ENCODE measurements at regions not wholly inside any gene's neighbourhood (a gene's known extent, or its start where the extent isn't known, plus 50 kb on each side); places are given as distances from the start of the nearest gene placed in this dataset.

DNA sequence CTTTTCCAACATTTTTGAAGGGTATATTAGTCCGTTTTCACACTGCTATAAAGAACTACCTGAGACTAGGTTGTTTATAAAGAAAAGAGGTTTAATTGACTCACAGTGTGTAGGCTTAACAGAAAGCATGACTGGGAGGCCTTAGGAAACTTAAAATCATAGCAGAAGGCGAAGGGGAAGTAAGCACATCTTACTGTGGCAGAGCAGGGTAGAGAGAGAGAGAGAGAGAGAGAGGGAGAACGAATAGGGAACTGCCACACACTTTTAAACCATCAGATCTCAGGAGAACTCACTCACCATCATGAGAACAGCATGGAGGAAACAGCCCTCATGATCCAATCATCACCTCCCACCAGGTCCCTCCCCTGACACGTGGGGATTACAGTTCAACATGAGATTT, 420.3 kb downstream of the SOCS6 start:
- Histone ChIP-seq H2BK12ac (ENCODE audit: low read length in 2 of 2) (no peak overlapping the region), H3K27ac (ENCODE audit: low read length, poor library complexity, severe bottlenecking) (no peak overlapping the region), H3K9ac (ENCODE audit: low read length) (no peak overlapping the region), H2AFZ (ENCODE audit: low read depth, low read length) (no peak overlapping the region), H4K91ac (ENCODE audit: low read length) (no peak overlapping the region), H3K4ac (ENCODE audit: low read depth in 1 of 2, low read length in 2 of 2) (no peak overlapping the region), H3K27me3 (ENCODE audit: control insufficient read depth in 1 of 2, insufficient read depth in 1 of 2, low read length in 2 of 2) (no peaks in the 10 kb centered on the region), H2BK15ac (ENCODE audit: low read depth, poor library complexity, severe bottlenecking) (no peak overlapping the region), H3K4me2 (ENCODE audit: low read length, poor library complexity, severe bottlenecking) (no peak overlapping the region), H3K4me3 (ENCODE audit: insufficient read depth in 1 of 2, low read depth in 1 of 2, low read length in 2 of 2) (no peak overlapping the region), H3K23ac (ENCODE audit: low read length in 2 of 2) (no peak overlapping the region), H2BK120ac (ENCODE audit: low read depth, low read length) (no peak overlapping the region), H3K79me1 (replicated peaks; ENCODE audit: low read length, poor library complexity, severe bottlenecking) (no peaks in the 10 kb centered on the region), H3K36me3 (ENCODE audit: control insufficient read depth in 1 of 2, insufficient read depth in 2 of 2, low read depth in 1 of 2, low read length in 2 of 2) (no peaks in the 10 kb centered on the region), H2BK5ac (ENCODE audit: low read depth, low read length, poor library complexity, severe bottlenecking) (no peak overlapping the region), H3K18ac (ENCODE audit: low read depth in 1 of 2, low read length in 2 of 2) (no peak overlapping the region), H3K9me3 (ENCODE audit: control insufficient read depth, low read length) (no peaks in the 10 kb centered on the region), H3K4me1 (ENCODE audit: control insufficient read depth, insufficient read depth, low read depth, low read length) (no peaks in the 10 kb centered on the region), H3K14ac (ENCODE audit: low read length in 2 of 2) (no peak overlapping the region), H2AK5ac (ENCODE audit: low read length, severe bottlenecking) (no peak overlapping the region), H4K8ac (ENCODE audit: low read length) (no peak overlapping the region)
- DNase-seq: no peak
- WGBS: 25% methylated on average over 4 of the region's 4 CpGs

DNA sequence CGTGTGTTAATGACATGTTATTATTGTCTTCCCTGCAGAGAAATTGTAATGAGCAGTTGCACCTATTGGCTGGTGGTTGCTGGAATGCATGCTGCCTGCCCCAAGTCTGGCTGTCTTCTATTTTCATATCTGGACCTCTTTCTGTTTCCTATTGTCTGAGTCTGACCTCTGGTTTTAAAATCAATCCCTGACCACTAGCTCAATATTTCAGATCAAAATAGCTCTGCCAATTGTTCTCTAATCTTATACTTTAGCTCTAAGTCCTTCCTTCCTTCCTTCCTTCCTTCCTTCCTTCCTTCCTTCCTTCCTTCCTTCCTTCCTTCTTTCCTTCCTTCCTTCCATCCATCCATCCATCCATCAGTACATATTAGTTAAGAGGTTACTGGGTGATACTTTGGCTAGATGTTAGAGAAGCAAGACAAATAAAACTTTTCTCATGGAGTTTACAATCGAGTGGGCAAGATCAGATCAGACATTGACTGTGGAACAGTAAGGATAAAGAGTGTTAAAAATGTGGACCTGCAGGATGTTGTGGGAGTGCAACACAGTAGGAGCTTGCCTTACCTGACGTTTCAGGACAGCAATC, 417.1 kb downstream of the SOCS6 start:
- no peak overlapping the region for H3K4me3 ChIP-seq (ENCODE audit: insufficient read depth in 1 of 2, low read depth in 1 of 2, low read length in 2 of 2)
- no peaks in the 10 kb centered on the region for H3K27me3 ChIP-seq (ENCODE audit: control insufficient read depth in 1 of 2, insufficient read depth in 1 of 2, low read length in 2 of 2)
- DNase-seq: no peak
- H3K36me3 ChIP-seq (ENCODE audit: control insufficient read depth in 1 of 2, insufficient read depth in 2 of 2, low read depth in 1 of 2, low read length in 2 of 2): no peaks in the 10 kb centered on the region
- no peak overlapping the region for H2BK15ac ChIP-seq (ENCODE audit: low read depth, poor library complexity, severe bottlenecking)
- no peak overlapping the region for H2BK5ac ChIP-seq (ENCODE audit: low read depth, low read length, poor library complexity, severe bottlenecking)
- no peak overlapping the region for H3K23ac ChIP-seq (ENCODE audit: low read length in 2 of 2)
- no peak overlapping the region for H2AK5ac ChIP-seq (ENCODE audit: low read length, severe bottlenecking)
- no peak overlapping the region for H3K9ac ChIP-seq (ENCODE audit: low read length)
- no peak overlapping the region for H2BK12ac ChIP-seq (ENCODE audit: low read length in 2 of 2)
- H4K8ac ChIP-seq (ENCODE audit: low read length): no peak overlapping the region
- no peak overlapping the region for H2BK120ac ChIP-seq (ENCODE audit: low read depth, low read length)
- H3K4me1 ChIP-seq (ENCODE audit: control insufficient read depth, insufficient read depth, low read depth, low read length): no peaks in the 10 kb centered on the region
- 37% methylated on average over 3 of the region's 3 CpGs for WGBS
- H3K4ac ChIP-seq (ENCODE audit: low read depth in 1 of 2, low read length in 2 of 2): no peak overlapping the region
- no peak overlapping the region for H4K91ac ChIP-seq (ENCODE audit: low read length)
- H3K9me3 ChIP-seq (ENCODE audit: control insufficient read depth, low read length): no peaks in the 10 kb centered on the region
- H3K14ac ChIP-seq (ENCODE audit: low read length in 2 of 2): no peak overlapping the region
- H3K27ac ChIP-seq (ENCODE audit: low read length, poor library complexity, severe bottlenecking): no peak overlapping the region
- H3K18ac ChIP-seq (ENCODE audit: low read depth in 1 of 2, low read length in 2 of 2): no peak overlapping the region
- no peak overlapping the region for H2AFZ ChIP-seq (ENCODE audit: low read depth, low read length)
- no peak overlapping the region for H3K4me2 ChIP-seq (ENCODE audit: low read length, poor library complexity, severe bottlenecking)
- no peaks in the 10 kb centered on the region for H3K79me1 ChIP-seq (replicated peaks; ENCODE audit: low read length, poor library complexity, severe bottlenecking)

DNA sequence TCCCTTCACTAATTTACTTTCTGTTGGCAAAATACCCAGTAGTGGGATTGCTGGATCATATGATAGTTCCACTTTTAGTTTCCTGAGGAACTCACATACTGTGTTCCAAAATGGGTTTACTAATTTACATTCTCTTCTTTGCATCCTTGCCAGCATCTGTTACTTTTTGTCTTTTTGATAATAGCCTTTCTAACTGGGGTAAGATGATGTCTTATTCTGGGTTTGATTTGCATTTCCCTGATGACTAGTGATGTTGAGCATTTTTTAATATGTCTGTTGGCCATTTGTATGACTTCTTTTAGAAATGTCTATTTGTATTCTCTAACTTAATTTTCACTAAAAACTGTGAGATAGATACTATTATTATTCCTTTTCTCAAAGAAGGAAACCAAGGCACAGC, 411.7 kb downstream of the SOCS6 start:
- H2BK120ac ChIP-seq (ENCODE audit: low read depth, low read length): no peak overlapping the region
- no peaks in the 10 kb centered on the region for H3K36me3 ChIP-seq (ENCODE audit: control insufficient read depth in 1 of 2, insufficient read depth in 2 of 2, low read depth in 1 of 2, low read length in 2 of 2)
- H2AK5ac ChIP-seq (ENCODE audit: low read length, severe bottlenecking): no peak overlapping the region
- H3K4ac ChIP-seq (ENCODE audit: low read depth in 1 of 2, low read length in 2 of 2): no peak overlapping the region
- no peaks in the 10 kb centered on the region for H3K27me3 ChIP-seq (ENCODE audit: control insufficient read depth in 1 of 2, insufficient read depth in 1 of 2, low read length in 2 of 2)
- H2AFZ ChIP-seq (ENCODE audit: low read depth, low read length): no peak overlapping the region
- no peak overlapping the region for H4K91ac ChIP-seq (ENCODE audit: low read length)
- no peak overlapping the region for H3K4me2 ChIP-seq (ENCODE audit: low read length, poor library complexity, severe bottlenecking)
- H2BK12ac ChIP-seq (ENCODE audit: low read length in 2 of 2): no peak overlapping the region
- H3K18ac ChIP-seq (ENCODE audit: low read depth in 1 of 2, low read length in 2 of 2): no peak overlapping the region
- DNase-seq: no peak
- H3K27ac ChIP-seq (ENCODE audit: low read length, poor library complexity, severe bottlenecking): no peak overlapping the region
- no peak overlapping the region for H3K14ac ChIP-seq (ENCODE audit: low read length in 2 of 2)
- no peak overlapping the region for H3K23ac ChIP-seq (ENCODE audit: low read length in 2 of 2)
- H2BK5ac ChIP-seq (ENCODE audit: low read depth, low read length, poor library complexity, severe bottlenecking): no peak overlapping the region
- H3K4me1 ChIP-seq (ENCODE audit: control insufficient read depth, insufficient read depth, low read depth, low read length): no peaks in the 10 kb centered on the region
- no peak overlapping the region for H3K9ac ChIP-seq (ENCODE audit: low read length)
- no peak overlapping the region for H2BK15ac ChIP-seq (ENCODE audit: low read depth, poor library complexity, severe bottlenecking)
- H3K79me1 ChIP-seq (replicated peaks; ENCODE audit: low read length, poor library complexity, severe bottlenecking): no peaks in the 10 kb centered on the region
- H3K4me3 ChIP-seq (ENCODE audit: insufficient read depth in 1 of 2, low read depth in 1 of 2, low read length in 2 of 2): no peak overlapping the region
- H3K9me3 ChIP-seq (ENCODE audit: control insufficient read depth, low read length): no peaks in the 10 kb centered on the region
- no peak overlapping the region for H4K8ac ChIP-seq (ENCODE audit: low read length)

DNA sequence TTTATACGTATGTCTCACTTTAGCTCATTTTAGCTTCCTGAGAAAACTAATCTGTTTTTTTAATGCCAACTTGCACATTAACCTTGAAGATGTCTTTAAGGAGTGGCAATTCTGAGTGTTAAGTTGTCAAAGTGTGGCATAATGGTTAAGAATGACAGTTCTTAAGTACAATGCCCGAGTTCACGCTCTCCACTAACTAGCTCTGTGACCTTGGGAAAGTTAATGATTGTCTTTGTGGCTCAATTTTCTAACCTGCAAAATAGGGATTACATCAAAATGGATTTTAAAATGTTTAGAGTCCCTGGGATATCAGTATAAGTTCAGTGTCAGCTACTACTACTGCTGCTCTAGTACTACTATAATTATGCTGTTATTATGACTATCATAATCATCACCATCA, 409.7 kb downstream of the SOCS6 start:
- Histone ChIP-seq H3K27ac (ENCODE audit: low read length, poor library complexity, severe bottlenecking) (no peak overlapping the region), H3K14ac (ENCODE audit: low read length in 2 of 2) (no peak overlapping the region), H3K4me3 (ENCODE audit: insufficient read depth in 1 of 2, low read depth in 1 of 2, low read length in 2 of 2) (no peak overlapping the region), H2BK12ac (ENCODE audit: low read length in 2 of 2) (no peak overlapping the region), H2BK15ac (ENCODE audit: low read depth, poor library complexity, severe bottlenecking) (no peak overlapping the region), H3K4me2 (ENCODE audit: low read length, poor library complexity, severe bottlenecking) (no peak overlapping the region), H2BK120ac (ENCODE audit: low read depth, low read length) (no peak overlapping the region), H3K36me3 (ENCODE audit: control insufficient read depth in 1 of 2, insufficient read depth in 2 of 2, low read depth in 1 of 2, low read length in 2 of 2) (no peaks in the 10 kb centered on the region), H4K8ac (ENCODE audit: low read length) (no peak overlapping the region), H3K4me1 (ENCODE audit: control insufficient read depth, insufficient read depth, low read depth, low read length) (no peaks in the 10 kb centered on the region), H3K23ac (ENCODE audit: low read length in 2 of 2) (no peak overlapping the region), H3K79me1 (replicated peaks; ENCODE audit: low read length, poor library complexity, severe bottlenecking) (no peaks in the 10 kb centered on the region), H2BK5ac (ENCODE audit: low read depth, low read length, poor library complexity, severe bottlenecking) (no peak overlapping the region), H3K9ac (ENCODE audit: low read length) (no peak overlapping the region), H3K4ac (ENCODE audit: low read depth in 1 of 2, low read length in 2 of 2) (no peak overlapping the region), H3K27me3 (ENCODE audit: control insufficient read depth in 1 of 2, insufficient read depth in 1 of 2, low read length in 2 of 2) (no peaks in the 10 kb centered on the region), H3K9me3 (ENCODE audit: control insufficient read depth, low read length) (no peaks in the 10 kb centered on the region), H2AK5ac (ENCODE audit: low read length, severe bottlenecking) (no peak overlapping the region), H4K91ac (ENCODE audit: low read length) (no peak overlapping the region), H3K18ac (ENCODE audit: low read depth in 1 of 2, low read length in 2 of 2) (no peak overlapping the region), H2AFZ (ENCODE audit: low read depth, low read length) (no peak overlapping the region)
- WGBS: 93% methylated on average over 3 of the region's 3 CpGs
- no peak for DNase-seq

All from mesenchymal stem cell (in vitro differentiated cells and primary cell).